ENCODE measurements at regions not wholly inside any gene's neighbourhood (a gene's known extent, or its start where the extent isn't known, plus 50 kb on each side); places are given as distances from the start of the nearest gene placed in this dataset.
A peak's percentile ranks its signal among the peaks of the same experiment; 100 is the strongest.

GRCh38 chr11:112831969-112832766, 129.1 kb upstream of the NCAM1 start:
- no peak for DNase-seq

DNA sequence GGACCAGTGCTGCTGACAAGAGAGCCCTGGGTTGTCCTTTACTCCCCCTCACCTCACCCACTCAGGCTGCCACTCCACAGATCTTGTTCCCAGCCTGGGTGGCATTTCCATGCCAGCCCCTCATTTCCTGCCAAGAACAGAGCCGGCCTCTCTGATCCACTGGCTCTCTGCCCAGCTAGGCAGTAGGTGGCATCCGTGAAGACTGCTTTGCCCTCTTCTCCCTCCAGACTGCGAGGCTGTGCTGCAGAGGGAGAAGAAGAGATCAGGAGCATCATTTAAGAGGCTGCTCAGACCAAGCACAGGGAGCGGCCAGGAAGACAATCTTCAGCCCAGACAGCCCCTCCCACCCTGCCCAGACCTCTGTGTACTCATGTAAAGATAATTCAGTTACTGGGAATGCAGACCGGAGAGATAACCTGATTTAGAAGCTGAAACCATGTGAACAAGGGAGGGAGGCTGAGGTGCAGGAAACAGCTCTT, 126.9 kb upstream of the NCAM1 start:
- DNase-seq = no peak

DNA sequence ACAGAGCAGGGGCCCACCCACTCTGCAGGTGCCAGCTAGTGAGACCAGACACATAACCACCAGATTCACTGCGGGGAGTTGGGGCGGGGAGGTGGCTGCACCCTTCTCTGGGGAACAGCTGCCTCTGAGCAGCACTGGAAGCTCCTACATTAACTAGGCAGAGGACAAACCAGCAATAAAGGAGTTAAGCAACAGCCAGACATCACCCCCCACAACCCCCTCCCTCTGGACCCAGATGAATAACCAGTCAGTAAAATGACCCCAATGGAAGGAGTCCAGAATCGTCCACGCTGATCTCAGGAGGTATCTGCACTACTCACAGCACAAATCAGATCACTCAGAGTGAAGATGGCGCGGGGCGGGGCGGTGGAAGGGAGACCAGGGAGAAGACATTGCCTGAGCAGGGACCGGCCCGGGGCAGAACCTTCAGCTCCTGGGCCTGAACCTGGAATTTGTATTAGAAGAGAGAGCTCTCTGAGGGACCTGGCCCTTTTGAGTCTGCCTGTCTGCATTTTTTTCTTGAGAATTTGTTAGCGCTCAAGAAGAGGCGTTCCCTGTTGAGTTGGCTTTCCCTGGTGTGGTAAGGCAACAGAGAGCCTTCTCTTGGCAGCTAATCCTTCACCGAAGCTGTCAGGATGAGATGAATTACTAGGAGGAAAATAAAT, 125.5 kb upstream of the NCAM1 start:
- peak; percentile 15 for DNase-seq

- DNase-seq = no peak
Measured at GRCh38 chr11:112836256-112836602, 125.0 kb upstream of the NCAM1 start.

DNA sequence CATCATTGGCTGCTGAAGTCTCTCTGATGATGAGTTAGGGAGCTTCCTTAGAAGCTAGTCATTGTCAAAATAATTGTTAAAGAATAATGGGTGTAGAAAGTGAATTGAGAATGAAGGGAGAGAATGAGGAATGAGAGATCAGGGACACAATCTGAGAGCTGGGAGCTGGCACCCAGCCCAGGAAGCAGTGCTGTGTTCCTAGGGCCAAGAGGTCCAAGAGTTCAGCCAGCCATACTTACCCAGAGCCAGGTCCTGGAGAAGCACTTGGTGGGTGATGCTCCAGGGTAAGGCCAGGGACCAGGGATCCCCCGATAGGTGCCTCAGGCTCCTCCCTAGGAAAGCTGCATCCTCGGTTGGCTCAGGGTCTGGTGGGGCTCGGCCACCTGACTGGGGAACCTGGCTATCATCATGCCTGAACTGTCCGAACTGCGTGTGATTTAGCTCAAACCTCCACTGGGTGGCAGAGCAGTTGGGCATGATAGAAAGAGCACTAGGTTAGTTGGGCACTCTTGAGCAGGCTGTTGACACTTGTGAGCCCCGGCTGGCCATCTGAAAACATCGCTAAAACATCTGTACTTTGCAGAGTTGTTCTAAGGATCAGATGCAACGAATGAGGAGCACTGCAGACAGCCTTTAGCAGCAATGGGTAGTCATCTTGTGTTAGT, 123.9 kb upstream of the NCAM1 start:
- DNase-seq = no peak

DNA sequence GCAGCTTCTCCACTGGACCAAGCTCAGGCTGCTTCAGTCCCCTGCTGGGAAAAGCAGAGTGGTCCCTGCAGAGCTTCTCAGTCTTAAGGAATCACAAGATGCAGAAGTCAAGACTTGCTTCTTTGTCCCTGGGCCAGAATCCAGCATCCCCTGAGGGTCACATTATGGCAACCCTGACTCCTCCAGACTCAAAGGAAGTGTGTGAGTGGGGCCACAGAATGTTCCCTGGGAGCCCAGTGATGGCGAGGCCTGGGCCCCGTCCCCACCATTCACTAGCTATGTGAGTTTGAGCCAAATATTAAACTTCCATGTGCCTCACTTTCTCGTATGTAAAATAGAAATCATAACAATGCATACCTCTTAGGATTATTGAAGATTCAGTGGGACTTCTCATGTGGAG, 122.2 kb upstream of the NCAM1 start:
- no peak for DNase-seq

- DNase-seq = no peak
Measured at GRCh38 chr11:112841729-112842128, 119.5 kb upstream of the NCAM1 start.

DNA sequence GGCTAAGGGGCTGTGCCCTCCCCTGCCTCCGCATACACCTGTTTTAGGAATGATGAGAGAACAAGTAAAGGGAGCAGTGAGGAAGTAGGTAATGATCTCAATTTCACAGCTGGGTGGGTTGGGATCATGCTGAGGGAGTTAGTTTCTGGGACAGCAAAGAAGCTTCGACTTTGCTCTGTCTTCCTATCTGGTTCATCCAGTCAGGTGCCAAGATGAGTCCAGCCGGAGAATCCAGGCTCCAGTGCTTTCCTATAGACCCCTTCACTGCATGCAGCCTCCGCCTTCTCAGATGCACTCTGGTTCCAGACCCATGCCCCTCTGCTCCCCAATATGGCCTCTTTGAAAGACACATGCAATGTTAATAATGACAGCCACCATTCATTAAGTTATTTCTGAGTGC, 119.1 kb upstream of the NCAM1 start:
- no peak for DNase-seq

DNA sequence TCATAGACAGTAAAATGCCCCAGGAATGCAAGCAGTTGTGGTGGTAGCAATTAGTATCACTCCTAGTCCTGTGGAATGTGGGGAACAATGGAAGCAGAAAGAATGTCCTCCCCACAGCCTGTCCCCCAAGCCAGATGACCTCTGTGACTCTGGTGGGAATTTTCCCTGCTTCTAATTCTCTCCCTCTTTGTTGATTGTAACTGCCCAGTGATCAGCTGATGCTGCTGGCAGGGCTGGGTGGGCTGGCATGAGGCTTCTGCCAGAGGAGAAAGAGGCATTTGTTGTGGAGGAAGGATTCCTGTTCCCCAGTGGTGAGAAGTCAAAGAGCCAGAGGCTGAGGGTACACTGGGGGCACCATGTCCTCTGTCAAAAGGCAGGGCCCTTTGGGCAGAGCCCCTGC, 116.7 kb upstream of the NCAM1 start:
- peak; percentile 6 for DNase-seq

DNA sequence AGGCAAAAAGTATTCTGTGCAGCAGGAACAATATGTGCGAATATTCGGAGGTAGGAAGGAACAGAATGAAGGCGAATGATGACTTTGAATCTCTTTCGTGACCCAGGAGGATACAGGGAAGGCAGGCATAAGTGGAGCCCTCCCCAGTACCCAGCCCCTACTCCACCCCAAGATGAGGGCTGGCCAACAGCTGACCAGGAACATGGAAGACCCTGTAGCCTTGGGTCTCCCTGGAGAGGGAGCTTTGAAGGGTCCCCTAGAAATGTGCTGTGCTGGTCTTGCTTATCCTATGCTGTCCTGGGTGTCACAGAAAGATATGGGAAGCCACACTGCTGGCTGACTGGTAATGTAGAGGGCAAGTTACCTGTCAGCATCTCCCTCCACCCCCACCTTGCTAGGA, 113.7 kb upstream of the NCAM1 start:
- no peak for DNase-seq

GRCh38 chr11:112852143-112852866, 108.9 kb upstream of the NCAM1 start:
- DNase-seq = peak; percentile 59

DNA sequence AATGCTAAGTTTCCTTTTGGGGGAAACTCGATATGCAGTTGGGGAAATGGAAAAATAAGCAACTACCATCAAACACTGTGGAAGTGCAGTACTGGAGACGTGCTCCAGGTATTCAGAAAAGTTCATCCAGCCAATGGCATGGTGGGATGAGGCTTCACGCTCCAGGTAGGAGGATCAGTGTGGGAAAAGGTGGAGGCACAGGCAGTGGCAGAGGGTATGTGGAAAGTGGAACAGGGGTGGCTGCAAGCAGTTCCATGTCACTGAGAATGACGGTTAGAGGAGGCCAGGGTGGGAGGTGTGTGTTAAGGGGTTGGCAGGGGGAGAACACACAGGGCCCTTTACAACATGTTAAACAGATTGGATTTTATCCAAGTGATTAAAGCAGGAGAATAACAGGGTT, 105.1 kb upstream of the NCAM1 start:
- DNase-seq = no peak

- DNase-seq = no peak
Measured at GRCh38 chr11:112856591-112856990, 104.6 kb upstream of the NCAM1 start.

- no peak for DNase-seq
Measured at GRCh38 chr11:112858289-112859023, 102.8 kb upstream of the NCAM1 start.

GRCh38 chr11:112859787-112860186, 101.4 kb upstream of the NCAM1 start:
- DNase-seq = no peak

GRCh38 chr11:112861356-112861755, 99.9 kb upstream of the NCAM1 start:
- DNase-seq = no peak

DNA sequence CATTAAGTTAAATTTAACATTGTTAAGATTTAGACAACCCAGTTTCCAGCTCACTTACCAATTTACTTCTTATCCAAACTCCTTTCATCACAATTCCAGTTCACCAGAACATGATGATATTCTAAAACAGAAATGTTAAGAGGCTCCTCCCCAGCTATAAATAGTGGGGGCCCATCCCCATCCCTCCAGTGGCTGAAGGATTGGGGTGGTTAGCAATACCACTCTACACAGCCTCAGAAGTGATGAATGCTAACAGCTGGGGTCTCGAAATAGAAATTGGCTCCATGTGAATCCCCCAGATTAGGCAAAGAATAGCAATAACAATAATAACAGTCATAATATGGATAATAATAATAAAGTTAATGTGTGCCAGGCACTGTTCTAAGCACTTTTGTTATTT, 97.9 kb upstream of the NCAM1 start:
- no peak for DNase-seq

DNA sequence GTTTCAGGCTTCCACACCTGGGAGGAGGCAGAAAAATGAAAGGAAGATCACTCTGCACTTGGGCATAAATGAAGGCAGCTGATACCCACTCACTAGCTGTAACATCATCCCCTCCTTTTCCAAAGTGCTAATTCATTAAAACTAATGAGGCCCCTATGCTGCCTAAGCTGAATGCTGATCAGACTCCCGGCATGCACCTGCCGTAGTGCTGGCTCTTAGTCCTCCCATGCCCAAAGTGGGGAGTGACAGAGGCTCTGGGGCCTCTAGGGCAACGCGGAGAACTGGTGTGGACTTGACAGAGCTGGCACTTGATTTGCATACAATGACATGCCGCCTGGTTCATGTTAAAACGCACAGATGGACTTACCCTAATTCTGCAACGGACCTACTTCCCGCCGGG, 96.5 kb upstream of the NCAM1 start:
- no peak for DNase-seq

GRCh38 chr11:112871909-112872500, 89.2 kb upstream of the NCAM1 start:
- DNase-seq = no peak

GRCh38 chr11:112874980-112875379, 86.2 kb upstream of the NCAM1 start:
- DNase-seq = no peak

DNA sequence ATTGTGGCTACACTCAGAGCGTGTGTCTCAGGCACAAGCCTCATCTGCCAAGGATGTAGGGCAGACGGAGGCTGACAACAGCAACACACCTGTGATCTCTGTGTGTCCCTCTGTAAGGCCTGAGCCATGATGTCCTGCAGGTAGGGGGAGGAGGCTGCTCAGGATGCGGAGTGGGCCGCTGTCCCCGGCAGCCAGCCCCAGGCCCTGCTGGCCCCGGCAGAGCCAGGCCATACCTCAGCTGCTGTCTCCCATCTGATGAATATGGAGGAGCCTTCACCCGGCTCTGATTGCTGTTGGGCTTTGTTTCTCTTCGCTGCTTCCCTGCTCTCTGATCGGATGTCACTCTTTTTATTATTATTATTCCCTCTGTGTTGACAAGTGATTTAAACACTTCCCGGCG, 83.6 kb upstream of the NCAM1 start:
- no peak for DNase-seq

DNA sequence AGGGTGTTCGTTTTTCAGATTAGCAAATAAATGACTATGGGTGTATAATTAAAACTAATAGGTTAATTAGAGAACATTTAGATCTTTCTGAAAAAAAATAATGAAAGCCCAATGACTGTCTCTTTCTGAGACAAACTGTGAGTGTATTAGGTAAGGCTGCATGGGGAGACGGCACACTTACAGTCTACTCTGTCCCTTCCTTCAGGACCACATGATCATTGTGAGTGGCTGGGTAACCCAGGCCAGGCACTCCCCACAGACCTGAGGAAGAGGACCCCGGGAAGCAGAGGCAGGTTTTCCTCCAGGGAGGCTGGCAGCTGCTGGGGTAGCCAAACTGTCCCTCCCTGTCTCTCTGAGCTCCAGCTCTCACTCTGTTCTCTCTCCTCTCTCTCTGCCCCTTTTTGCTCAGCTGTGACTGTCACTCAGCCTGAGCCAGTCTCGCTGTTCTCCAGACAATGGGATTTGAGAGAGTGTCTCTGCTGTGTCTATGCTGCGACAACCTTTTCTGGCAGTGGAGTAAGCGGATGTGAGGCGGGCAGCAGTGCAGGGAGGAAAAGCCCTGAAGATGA, 83.1 kb upstream of the NCAM1 start:
- DNase-seq = no peak
